Parathyroid adenoma (tissue), 2 donors: ENCODE measurements at regions not wholly inside any gene's neighbourhood (a gene's known extent, or its start where the extent isn't known, plus 50 kb on each side); places are given as distances from the start of the nearest gene placed in this dataset.
"Not testable (repeated sequence)": the region's sequence is repeated elsewhere in the genome, so short reads cannot be mapped to it uniquely, and the experiment has no call there.

Source experiments
- H2AFZ ChIP-seq: fragments of 300-600 bp; sonication (generic); one replicate; pipeline ENCODE4 v1.7.0; 2017; ENCODE audit warnings: antibody characterized with exemption, mild to moderate bottlenecking
- H3K27ac ChIP-seq: fragments of 300-600 bp; sonication (generic); one replicate; pipeline ENCODE4 v1.7.0; 2017
- H3K27me3 ChIP-seq: fragments of 300-600 bp; sonication (generic); one replicate; pipeline ENCODE4 v1.7.0; 2017; ENCODE audit warnings: low read length; ENCODE audit not compliant: control insufficient read depth, insufficient read depth
- H3K36me3 ChIP-seq: fragments of 300-600 bp; sonication (generic); one replicate; pipeline ENCODE4 v1.7.0; 2017; ENCODE audit warnings: low read length; ENCODE audit not compliant: control insufficient read depth, insufficient read depth
- H3K4me1 ChIP-seq: fragments of 300-600 bp; sonication (generic); one replicate; pipeline ENCODE4 v1.7.0; 2017; ENCODE audit warnings: control low read depth
- H3K4me2 ChIP-seq: fragments of 300-600 bp; sonication (generic); one replicate; pipeline ENCODE4 v1.7.0; 2017; ENCODE audit warnings: low read length
- H3K4me3 ChIP-seq: fragments of 300-600 bp; sonication (generic); one replicate; pipeline ENCODE4 v1.7.0; 2017; ENCODE audit warnings: low read depth, low read length
- H3K79me2 ChIP-seq: fragments of 300-600 bp; sonication (generic); one replicate; pipeline ENCODE4 v1.7.0; 2017; ENCODE audit warnings: control low read depth
- H3K9ac ChIP-seq: fragments of 300-600 bp; sonication (generic); one replicate; pipeline ENCODE4 v1.7.0; 2017; ENCODE audit warnings: mild to moderate bottlenecking
- H3K9me3 ChIP-seq: fragments of 300-600 bp; sonication (generic); one replicate; pipeline ENCODE4 v1.7.0; 2017; ENCODE audit warnings: low read length; ENCODE audit not compliant: control insufficient read depth
- CTCF ChIP-seq: fragments of 300-600 bp; sonication (generic); IDR thresholded peaks from one replicate; pipeline ENCODE4 v1.7.0; 2017; ENCODE audit warnings: antibody characterized with exemption, mild to moderate bottlenecking
- donor health status: primary hyperparathyroidism.

- H3K9ac ChIP-seq, result no peak overlapping the region
- H3K27ac ChIP-seq, result no peak overlapping the region
- TF ChIP-seq CTCF, result no peak
- no peaks in the 10 kb centered on the region for H3K9me3 ChIP-seq
- no peaks in the 10 kb centered on the region for H3K36me3 ChIP-seq
- no peaks in the 10 kb centered on the region for H3K4me1 ChIP-seq
- no peak overlapping the region for H3K4me2 ChIP-seq
- no peak overlapping the region for H3K4me3 ChIP-seq
- no peak overlapping the region for H2AFZ ChIP-seq
- no peaks in the 10 kb centered on the region for H3K79me2 ChIP-seq
- H3K27me3 ChIP-seq, result no peaks in the 10 kb centered on the region
These were observed 87.0 kb upstream of the LSM14A start for GRCh38 chr19:34085336-34085735.

- Histone ChIP-seq H3K9me3 (no peaks in the 10 kb centered on the region), H3K4me1 (no peaks in the 10 kb centered on the region), H3K4me2 (no peak overlapping the region), H3K27me3 (no peaks in the 10 kb centered on the region), H3K4me3 (no peak overlapping the region), H3K27ac (no peak overlapping the region), H3K36me3 (no peaks in the 10 kb centered on the region), H2AFZ (no peak overlapping the region), H3K79me2 (no peaks in the 10 kb centered on the region), H3K9ac (no peak overlapping the region)
- TF ChIP-seq CTCF, result no peak
These were observed 84.0 kb upstream of the LSM14A start for GRCh38 chr19:34088292-34088691.

- no peaks in the 10 kb centered on the region for H3K36me3 ChIP-seq
- H3K79me2 ChIP-seq, result no peaks in the 10 kb centered on the region
- no peak for TF ChIP-seq CTCF
- H2AFZ ChIP-seq, result no peak overlapping the region
- no peaks in the 10 kb centered on the region for H3K27me3 ChIP-seq
- H3K9ac ChIP-seq, result no peak overlapping the region
- no peak overlapping the region for H3K27ac ChIP-seq
- H3K9me3 ChIP-seq, result no peaks in the 10 kb centered on the region
- no peaks in the 10 kb centered on the region for H3K4me1 ChIP-seq
- no peak overlapping the region for H3K4me3 ChIP-seq
- no peak overlapping the region for H3K4me2 ChIP-seq
These were observed 82.7 kb upstream of the LSM14A start for GRCh38 chr19:34089566-34089965.

- H3K4me1 ChIP-seq, result no peaks in the 10 kb centered on the region
- H3K4me2 ChIP-seq, result no peak overlapping the region
- H3K9me3 ChIP-seq, result no peaks in the 10 kb centered on the region
- no peaks in the 10 kb centered on the region for H3K27me3 ChIP-seq
- H3K79me2 ChIP-seq, result no peaks in the 10 kb centered on the region
- no peak overlapping the region for H3K27ac ChIP-seq
- no peaks in the 10 kb centered on the region for H3K36me3 ChIP-seq
- H2AFZ ChIP-seq, result no peak overlapping the region
- no peak overlapping the region for H3K4me3 ChIP-seq
- no peak for TF ChIP-seq CTCF
- no peak overlapping the region for H3K9ac ChIP-seq
These were observed 77.3 kb upstream of the LSM14A start for GRCh38 chr19:34094960-34095359.

- not testable (repeated sequence) for H3K27me3 ChIP-seq, H3K36me3 ChIP-seq, H3K4me2 ChIP-seq, H3K27ac ChIP-seq, H3K9me3 ChIP-seq, H3K4me3 ChIP-seq, H3K4me1 ChIP-seq, H2AFZ ChIP-seq, H3K79me2 ChIP-seq, H3K9ac ChIP-seq
These were observed 76.9 kb upstream of the LSM14A start for GRCh38 chr19:34095411-34095810.
